VCaP (cell line): ENCODE measurements at regions not wholly inside any gene's neighbourhood (a gene's known extent, or its start where the extent isn't known, plus 50 kb on each side); places are given as distances from the start of the nearest gene placed in this dataset.

Experiments used
- H3K27ac ChIP-seq: fragments of 450-650 bp; 2 replicates; pipeline ENCODE4 v1.5.1; 2017
- TF ChIP-seq, protein P1 (sequence below): fragments of 450-650 bp; conservative IDR thresholded peaks from 2 replicates; pipeline ENCODE4 v1.5.1; 2017; ENCODE audit warnings: mild to moderate bottlenecking, moderate library complexity

DNA sequence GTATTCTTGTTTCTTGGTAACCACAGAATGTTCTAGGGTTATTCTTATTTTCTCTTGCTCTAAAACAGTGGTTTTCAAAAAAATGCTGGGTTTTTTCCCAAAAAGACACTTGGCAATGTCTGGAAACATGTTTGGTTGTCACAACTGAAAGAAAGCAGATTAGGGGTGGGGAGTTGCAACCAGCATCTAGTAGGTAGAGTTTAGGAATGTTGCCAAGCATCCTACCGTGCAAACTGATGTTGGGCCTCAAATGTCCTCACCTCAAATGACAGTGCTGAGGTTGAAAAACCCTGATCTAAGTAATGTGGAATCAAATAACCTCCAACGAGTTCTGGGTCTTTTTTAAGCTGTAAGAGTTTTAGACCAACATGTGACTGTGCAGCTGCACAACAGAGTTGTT lies 270.5 kb upstream of the STT3B start:
- TF ChIP-seq, protein P1, sequence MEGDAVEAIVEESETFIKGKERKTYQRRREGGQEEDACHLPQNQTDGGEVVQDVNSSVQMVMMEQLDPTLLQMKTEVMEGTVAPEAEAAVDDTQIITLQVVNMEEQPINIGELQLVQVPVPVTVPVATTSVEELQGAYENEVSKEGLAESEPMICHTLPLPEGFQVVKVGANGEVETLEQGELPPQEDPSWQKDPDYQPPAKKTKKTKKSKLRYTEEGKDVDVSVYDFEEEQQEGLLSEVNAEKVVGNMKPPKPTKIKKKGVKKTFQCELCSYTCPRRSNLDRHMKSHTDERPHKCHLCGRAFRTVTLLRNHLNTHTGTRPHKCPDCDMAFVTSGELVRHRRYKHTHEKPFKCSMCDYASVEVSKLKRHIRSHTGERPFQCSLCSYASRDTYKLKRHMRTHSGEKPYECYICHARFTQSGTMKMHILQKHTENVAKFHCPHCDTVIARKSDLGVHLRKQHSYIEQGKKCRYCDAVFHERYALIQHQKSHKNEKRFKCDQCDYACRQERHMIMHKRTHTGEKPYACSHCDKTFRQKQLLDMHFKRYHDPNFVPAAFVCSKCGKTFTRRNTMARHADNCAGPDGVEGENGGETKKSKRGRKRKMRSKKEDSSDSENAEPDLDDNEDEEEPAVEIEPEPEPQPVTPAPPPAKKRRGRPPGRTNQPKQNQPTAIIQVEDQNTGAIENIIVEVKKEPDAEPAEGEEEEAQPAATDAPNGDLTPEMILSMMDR: no peak
- H3K27ac ChIP-seq: no peak overlapping the region

DNA sequence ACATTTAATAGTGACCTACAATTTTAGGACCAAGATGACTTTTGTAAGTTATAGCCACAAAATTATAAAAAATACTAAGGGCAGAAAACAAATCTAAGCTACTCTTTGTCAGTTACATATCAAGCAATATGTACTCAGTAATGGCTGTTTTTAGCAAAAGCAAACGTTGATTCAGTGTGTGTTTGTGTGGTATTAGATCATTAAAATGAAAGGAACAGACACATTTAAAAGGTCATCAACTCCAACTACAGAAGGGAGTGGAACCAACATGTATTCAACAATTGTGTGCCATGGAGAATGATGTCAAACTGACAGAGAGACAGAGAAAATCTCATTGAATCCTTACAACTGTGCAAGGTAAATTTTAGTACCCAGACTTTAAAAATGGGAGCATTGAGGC lies 268.8 kb upstream of the STT3B start:
- TF ChIP-seq, protein P1: no peak
- H3K27ac ChIP-seq: no peak overlapping the region

DNA sequence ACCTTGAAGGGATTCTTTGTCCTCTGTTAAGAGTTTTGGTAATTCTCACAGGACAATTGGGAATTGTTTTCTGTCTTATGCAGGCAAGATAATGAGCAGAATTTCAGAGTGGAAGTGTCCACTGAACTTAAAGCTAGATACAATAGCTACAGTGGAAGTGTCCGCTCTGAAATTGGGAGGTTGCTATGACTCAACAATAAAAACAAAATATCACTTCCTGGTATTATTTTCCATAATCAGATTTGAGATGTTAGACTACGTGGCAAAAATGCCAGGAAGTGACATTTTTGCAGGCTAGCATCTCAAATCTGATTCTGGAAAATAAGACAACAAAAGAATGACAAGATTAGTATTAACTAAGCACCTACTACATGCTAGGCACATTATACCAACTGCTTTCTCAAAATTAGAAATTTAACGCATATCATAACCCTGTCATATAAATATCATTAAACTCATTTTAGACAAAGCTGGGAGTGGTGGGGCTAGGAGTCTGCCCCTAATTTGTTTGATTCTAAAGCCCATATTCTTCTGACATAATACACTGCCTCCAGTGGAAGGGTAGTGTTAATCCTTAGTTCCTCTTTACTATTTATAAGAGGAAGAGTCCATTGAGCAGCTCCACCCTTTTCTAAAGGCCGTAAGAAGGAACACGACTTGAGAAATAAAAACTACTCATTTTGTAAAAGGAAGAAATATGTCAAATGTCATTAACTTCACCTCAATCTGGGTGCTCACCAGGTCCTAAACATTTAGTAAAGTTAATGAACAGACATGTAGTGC lies 266.9 kb upstream of the STT3B start:
- TF ChIP-seq, protein P1: no peak
- no peak overlapping the region for H3K27ac ChIP-seq

DNA sequence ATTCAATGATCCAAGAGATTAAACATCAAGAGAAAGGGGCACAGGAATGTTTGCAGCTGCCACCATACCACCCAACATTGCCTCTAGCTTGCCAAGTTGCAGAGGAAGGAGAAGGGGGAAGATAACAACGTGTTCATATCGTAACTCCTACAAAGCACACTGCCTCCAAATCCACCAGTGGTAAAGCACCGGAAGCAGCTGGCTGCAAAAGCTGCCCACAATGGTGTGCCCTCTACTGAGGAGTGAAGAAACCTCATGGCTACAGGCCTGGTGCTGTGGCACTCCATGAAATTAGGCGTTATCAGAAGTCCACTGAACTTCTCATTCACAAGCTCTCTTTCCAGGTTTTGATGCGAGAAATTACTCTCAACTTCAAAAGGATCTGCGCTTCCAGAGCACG lies 263.9 kb upstream of the STT3B start:
- TF ChIP-seq, protein P1: no peak
- no peak overlapping the region for H3K27ac ChIP-seq

DNA sequence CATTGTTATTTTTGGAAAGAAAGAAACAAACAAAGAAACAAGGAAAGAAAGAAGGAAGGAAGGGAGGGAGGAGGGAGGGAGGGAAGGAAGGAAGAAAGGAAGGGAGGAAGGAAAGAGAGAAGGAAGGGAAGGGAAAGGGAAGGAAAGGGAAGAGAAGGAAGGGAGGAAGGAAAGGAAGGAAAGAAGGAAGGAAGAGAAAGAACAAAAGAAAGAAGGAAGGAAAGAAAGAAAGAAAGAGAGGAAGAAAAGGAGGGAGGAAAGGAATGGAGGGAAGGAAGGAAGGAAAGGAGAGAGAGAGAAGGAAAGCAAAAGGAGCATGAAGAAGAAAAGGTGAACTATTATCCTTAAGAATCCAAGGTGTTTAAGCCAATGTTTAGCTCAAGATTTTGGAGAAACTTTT lies 262.7 kb upstream of the STT3B start:
- H3K27ac ChIP-seq: no peak overlapping the region
- TF ChIP-seq, protein P1: no peak

DNA sequence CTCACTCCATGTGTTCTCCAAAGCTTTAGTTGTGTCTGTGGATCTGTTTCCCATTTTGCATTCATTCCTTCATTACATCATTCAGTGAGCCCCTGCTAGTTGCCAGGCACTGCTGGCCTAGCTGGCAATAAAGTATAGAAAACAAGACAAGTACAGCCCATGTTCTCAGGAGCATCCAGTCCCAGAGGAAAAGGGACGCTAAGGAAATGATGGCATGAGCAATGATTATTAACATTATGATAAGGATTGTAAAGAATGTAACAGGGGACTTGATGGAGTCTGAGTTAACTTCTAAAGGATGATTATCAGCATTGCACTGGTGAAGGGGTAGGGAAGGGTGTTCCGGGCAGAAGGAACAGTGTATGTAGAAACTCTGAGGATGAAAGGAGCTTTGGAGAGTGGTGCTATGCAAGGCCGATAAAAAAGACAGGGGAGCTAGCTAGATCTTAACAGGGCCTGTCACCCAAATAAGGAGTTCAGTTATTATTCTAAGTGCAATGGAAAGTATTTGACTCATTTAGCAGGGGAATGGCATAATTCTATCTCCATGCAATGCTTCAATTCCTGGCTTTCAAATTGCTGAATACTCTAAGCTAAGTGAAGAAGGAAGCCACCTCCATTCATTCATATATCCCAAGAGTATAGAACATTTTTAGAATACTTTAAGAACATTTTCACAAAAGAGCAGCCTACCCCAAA lies 258.2 kb upstream of the STT3B start:
- TF ChIP-seq, protein P1: no peak
- no peak overlapping the region for H3K27ac ChIP-seq

DNA sequence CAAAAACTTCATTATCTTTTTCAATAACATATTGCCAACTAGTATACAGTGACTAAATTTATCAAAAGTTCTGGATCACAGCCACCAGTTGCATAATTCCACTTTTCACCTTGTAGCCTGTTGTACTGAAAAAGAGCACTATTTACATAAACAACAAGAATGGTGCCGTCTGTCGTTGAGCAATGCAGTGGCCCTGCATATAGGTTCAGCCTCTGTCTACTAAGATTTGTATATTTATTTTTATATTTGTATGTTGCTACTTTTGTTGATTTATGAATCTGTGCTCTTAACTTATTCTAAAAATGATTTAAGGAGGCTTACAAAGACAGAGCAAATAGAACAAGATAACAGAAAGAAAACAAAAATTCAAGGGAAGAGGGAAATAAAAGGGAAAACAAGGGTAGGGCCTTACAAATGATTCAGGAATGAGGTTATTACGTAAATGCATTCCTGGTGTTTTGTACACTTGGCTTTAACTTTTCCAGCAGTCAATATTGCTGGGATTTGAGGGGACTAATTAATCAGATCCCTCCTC lies 257.6 kb upstream of the STT3B start:
- TF ChIP-seq, protein P1: no peak
- H3K27ac ChIP-seq: no peak overlapping the region
